DMS79 (cell line): ENCODE measurements at regions not wholly inside any gene's neighbourhood (a gene's known extent, or its start where the extent isn't known, plus 50 kb on each side); places are given as distances from the start of the nearest gene placed in this dataset.

Experiments
- DNase-seq: peaks from one replicate; lab custom pipeline; 2025; lab: John Stamatoyannopoulos, UW

- DNase-seq, result no peak
Measured at GRCh38 chr18:10388373-10388772, 66.1 kb upstream of the APCDD1 start.

- no peak for DNase-seq
Measured at GRCh38 chr18:10391506-10391905, 62.9 kb upstream of the APCDD1 start.

GRCh38 chr18:10397004-10397403, 57.4 kb upstream of the APCDD1 start:
- no peak for DNase-seq

GRCh38 chr18:10398571-10398970, 55.9 kb upstream of the APCDD1 start:
- DNase-seq, result no peak

GRCh38 chr18:10399465-10399864, 55.0 kb upstream of the APCDD1 start:
- no peak for DNase-seq

- DNase-seq, result no peak
Measured at GRCh38 chr18:10400534-10401307, 53.7 kb upstream of the APCDD1 start.

- no peak for DNase-seq
Measured at GRCh38 chr18:10401521-10401920, 52.9 kb upstream of the APCDD1 start.

GRCh38 chr18:10401930-10402329, 52.5 kb upstream of the APCDD1 start:
- DNase-seq, result no peak

- no peak for DNase-seq
Measured at GRCh38 chr18:10402871-10403559, 51.4 kb upstream of the APCDD1 start.

- DNase-seq, result no peak
Measured at GRCh38 chr18:10403708-10404107, 50.7 kb upstream of the APCDD1 start.

GRCh38 chr18:10404168-10404567, 50.3 kb upstream of the APCDD1 start:
- no peak for DNase-seq
